Esophagus muscularis mucosa (tissue), 4 donors: ENCODE measurements at regions not wholly inside any gene's neighbourhood (a gene's known extent, or its start where the extent isn't known, plus 50 kb on each side); places are given as distances from the start of the nearest gene placed in this dataset.
"Not testable (repeated sequence)": the region's sequence is repeated elsewhere in the genome, so short reads cannot be mapped to it uniquely, and the experiment has no call there.

Source experiments
- DNase-seq: peaks from one replicate; pipeline ENCODE4 v3.0.0-alpha.2; 2017; ENCODE audit errors: extremely low spot score
- H3K27ac ChIP-seq, 4 donors: fragments of 200-600 bp; sonication (generic); replicated peaks in 1 of 4; 1 replicate in 3 of 4; 2 replicates in 1 of 4; pipeline ENCODE4 v1.5.1; 2016 to 2019; ENCODE audit warnings: mild to moderate bottlenecking in 1 of 4
- H3K27me3 ChIP-seq, 4 donors: fragments of 200-600 bp; sonication (generic); one replicate each; pipeline versions ENCODE4 v1.5.1 to v1.6.0; 2016 to 2019
- H3K36me3 ChIP-seq, 4 donors: fragments of 200-600 bp; sonication (generic); one replicate each; pipeline ENCODE4 v1.5.1; 2016 to 2019
- H3K4me1 ChIP-seq, 4 donors: fragments of 200-600 bp; sonication (generic); one replicate each; pipeline ENCODE4 v1.5.1; 2016 to 2019
- H3K4me3 ChIP-seq, 4 donors: fragments of 200-600 bp; sonication (generic); 1 replicate in 2 of 4; 2 replicates in 2 of 4; pipeline ENCODE4 v1.5.1; 2016 to 2019; ENCODE audit warnings: mild to moderate bottlenecking in 4 of 4, moderate library complexity in 1 of 4
- H3K9me3 ChIP-seq, 4 donors: fragments of 200-600 bp; sonication (generic); 1 replicate in 3 of 4; 2 replicates in 1 of 4; pipeline ENCODE4 v1.5.1; 2016 to 2019
- CTCF ChIP-seq, 3 experiments: fragments of 200-600 bp in 2 of 3; fragments of 450-650 bp in 1 of 3; sonication (generic) in 2 of 3; IDR thresholded peaks; one replicate each; pipeline ENCODE4 v1.5.1; 2017 to 2019; ENCODE audit warnings: antibody characterized with exemption in 3 of 3, mild to moderate bottlenecking in 2 of 3, moderate library complexity in 1 of 3
- EP300 ChIP-seq: sonication (generic); formaldehyde crosslinking; IDR thresholded peaks from one replicate; pipeline ENCODE4 v1.6.1; 2017; ENCODE audit warnings: antibody characterized with exemption
- POLR2A ChIP-seq: fragments of 450-650 bp; IDR thresholded peaks from one replicate; pipeline ENCODE4 v1.6.1; 2017; ENCODE audit warnings: antibody characterized with exemption, moderate library complexity, mild to moderate bottlenecking, low read depth
- POLR2AphosphoS5 ChIP-seq, 2 donors: sonication (generic); formaldehyde crosslinking; IDR thresholded peaks; one replicate each; pipeline ENCODE4 v1.6.1; 2017; ENCODE audit warnings: antibody characterized with exemption in 2 of 2
- WGBS: methylation state at CpG from one replicate; pipeline ENCODE4 v1.1.5; 2018; 5-methylcytosine and 5-hydroxymethylcytosine counted together
- intact Hi-C: fragments of 100-400 bp; cut with DNase I; formaldehyde crosslinking; loops from one replicate; pipeline ENCODE4 v1.15.1; 2023

GRCh38 chr21:28387220-28387619 is 605.5 kb downstream of the LTN1 start:
- Histone ChIP-seq H3K9me3 (no peaks in the 10 kb centered on the region), H3K4me1 (peaks cover 0 to 8% (median 4%) of the 10 kb centered on the region in 4 donors)

GRCh38 chr21:28385845-28386244 is 606.8 kb downstream of the LTN1 start:
- peaks cover 0 to 4% (median 0%) of the 10 kb centered on the region in 4 donors for H3K4me1 ChIP-seq
- intact Hi-C loops = no loop called here
- H3K9me3 ChIP-seq = no peaks in the 10 kb centered on the region
- no peaks in the 10 kb centered on the region for H3K27me3 ChIP-seq
- no peak for DNase-seq
- no peak overlapping the region for H3K27ac ChIP-seq
- 95% methylated on average over 1 of the region's 1 CpG for WGBS
- H3K36me3 ChIP-seq = no peaks in the 10 kb centered on the region
- H3K4me3 ChIP-seq = no peak overlapping the region
- TF ChIP-seq POLR2AphosphoS5 (IDR thresholded peaks at IDR 0.05) = no peak
- TF ChIP-seq POLR2A = no peak
- no peak for TF ChIP-seq EP300
- TF ChIP-seq CTCF (IDR thresholded peaks at IDR 0.05) = no peak

More at GRCh38 chr21:28387220-28387619, 605.5 kb downstream of the LTN1 start:
- no peak for DNase-seq
- Histone ChIP-seq H3K27ac (no peak overlapping the region), H3K4me3 (no peak overlapping the region), H3K27me3 (no peaks in the 10 kb centered on the region), H3K36me3 (no peaks in the 10 kb centered on the region)
- 76% methylated on average over 1 of the region's 1 CpG for WGBS
- intact Hi-C loops = no loop called here
- TF ChIP-seq POLR2AphosphoS5 (IDR thresholded peaks at IDR 0.05) (no peak), EP300 (no peak), POLR2A (no peak), CTCF (IDR thresholded peaks at IDR 0.05) (no peak)

- H3K27me3 ChIP-seq, H3K27ac ChIP-seq, H3K4me3 ChIP-seq, DNase-seq, intact Hi-C loops, H3K4me1 ChIP-seq, H3K9me3 ChIP-seq: not testable (repeated sequence)
- H3K36me3 ChIP-seq = peaks cover 0 to 10% (median 0%) of the 10 kb centered on the region in 4 donors
- WGBS = 68% methylated on average over 2 of the region's 2 CpGs
These were observed 611.5 kb downstream of the LTN1 start for GRCh38 chr21:28381000-28381745.

- intact Hi-C loops = no loop called here
- 81% methylated on average over 7 of the region's 7 CpGs for WGBS
- TF ChIP-seq POLR2AphosphoS5 (IDR thresholded peaks at IDR 0.05) (no peak), EP300 (no peak), CTCF (IDR thresholded peaks at IDR 0.05) (no peak), POLR2A (no peak)
These were observed 612.4 kb downstream of the LTN1 start for GRCh38 chr21:28380241-28380640.

GRCh38 chr21:28378026-28378425 is 614.7 kb downstream of the LTN1 start:
- peaks cover 0 to 9% (median 3%) of the 10 kb centered on the region in 4 donors for H3K4me1 ChIP-seq

More at GRCh38 chr21:28380241-28380640, 612.4 kb downstream of the LTN1 start:
- H3K27ac ChIP-seq = no peak overlapping the region
- no peak overlapping the region for H3K4me3 ChIP-seq
- peaks cover 0 to 10% (median 0%) of the 10 kb centered on the region in 4 donors for H3K36me3 ChIP-seq
- no peak for DNase-seq
- peaks cover 0 to 9% (median 3%) of the 10 kb centered on the region in 4 donors for H3K4me1 ChIP-seq
- no peaks in the 10 kb centered on the region for H3K9me3 ChIP-seq
- no peaks in the 10 kb centered on the region for H3K27me3 ChIP-seq

More at GRCh38 chr21:28378026-28378425, 614.7 kb downstream of the LTN1 start:
- Histone ChIP-seq H3K4me3 (no peak overlapping the region), H3K27ac (no peak overlapping the region), H3K9me3 (no peaks in the 10 kb centered on the region), H3K36me3 (peaks cover 0 to 10% (median 0%) of the 10 kb centered on the region in 4 donors), H3K27me3 (no peaks in the 10 kb centered on the region)
- DNase-seq = no peak
- WGBS = 95% methylated on average over 2 of the region's 2 CpGs
- intact Hi-C loops = no loop called here
- no peak for TF ChIP-seq POLR2A
- no peak for TF ChIP-seq CTCF (IDR thresholded peaks at IDR 0.05)
- no peak for TF ChIP-seq EP300
- no peak for TF ChIP-seq POLR2AphosphoS5 (IDR thresholded peaks at IDR 0.05)
